ENCODE measurements at regions not wholly inside any gene's neighbourhood (a gene's known extent, or its start where the extent isn't known, plus 50 kb on each side); places are given as distances from the start of the nearest gene placed in this dataset.

- no peak for DNase-seq (ENCODE audit: low read depth, low spot score)
- intact Hi-C loops (cut with micrococcal nuclease; ENCODE audit: unreplicated experiment) (no loop called here), in situ Hi-C loops (cut with HindIII; ENCODE audit: low pct_unique_long_range_greater_than_20kb, low sequenced_read_pairs) (no loop called here)
- POLR2A ChIA-PET: no interaction called here
- H3K4me1 ChIP-seq (ENCODE audit: control insufficient read depth, insufficient read depth, low read length): no peaks in the 10 kb centered on the region
- TF ChIP-seq, protein P1, sequence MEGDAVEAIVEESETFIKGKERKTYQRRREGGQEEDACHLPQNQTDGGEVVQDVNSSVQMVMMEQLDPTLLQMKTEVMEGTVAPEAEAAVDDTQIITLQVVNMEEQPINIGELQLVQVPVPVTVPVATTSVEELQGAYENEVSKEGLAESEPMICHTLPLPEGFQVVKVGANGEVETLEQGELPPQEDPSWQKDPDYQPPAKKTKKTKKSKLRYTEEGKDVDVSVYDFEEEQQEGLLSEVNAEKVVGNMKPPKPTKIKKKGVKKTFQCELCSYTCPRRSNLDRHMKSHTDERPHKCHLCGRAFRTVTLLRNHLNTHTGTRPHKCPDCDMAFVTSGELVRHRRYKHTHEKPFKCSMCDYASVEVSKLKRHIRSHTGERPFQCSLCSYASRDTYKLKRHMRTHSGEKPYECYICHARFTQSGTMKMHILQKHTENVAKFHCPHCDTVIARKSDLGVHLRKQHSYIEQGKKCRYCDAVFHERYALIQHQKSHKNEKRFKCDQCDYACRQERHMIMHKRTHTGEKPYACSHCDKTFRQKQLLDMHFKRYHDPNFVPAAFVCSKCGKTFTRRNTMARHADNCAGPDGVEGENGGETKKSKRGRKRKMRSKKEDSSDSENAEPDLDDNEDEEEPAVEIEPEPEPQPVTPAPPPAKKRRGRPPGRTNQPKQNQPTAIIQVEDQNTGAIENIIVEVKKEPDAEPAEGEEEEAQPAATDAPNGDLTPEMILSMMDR (IDR thresholded peaks at IDR 0.05): no peak
- no peak for TF ChIP-seq TCF7L2 (IDR thresholded peaks at IDR 0.05; ENCODE audit: low read depth, low read length)
- no peak for TF ChIP-seq POLR2AphosphoS5 (IDR thresholded peaks at IDR 0.05; ENCODE audit: low read depth, low read length)
- TF ChIP-seq, protein P2, sequence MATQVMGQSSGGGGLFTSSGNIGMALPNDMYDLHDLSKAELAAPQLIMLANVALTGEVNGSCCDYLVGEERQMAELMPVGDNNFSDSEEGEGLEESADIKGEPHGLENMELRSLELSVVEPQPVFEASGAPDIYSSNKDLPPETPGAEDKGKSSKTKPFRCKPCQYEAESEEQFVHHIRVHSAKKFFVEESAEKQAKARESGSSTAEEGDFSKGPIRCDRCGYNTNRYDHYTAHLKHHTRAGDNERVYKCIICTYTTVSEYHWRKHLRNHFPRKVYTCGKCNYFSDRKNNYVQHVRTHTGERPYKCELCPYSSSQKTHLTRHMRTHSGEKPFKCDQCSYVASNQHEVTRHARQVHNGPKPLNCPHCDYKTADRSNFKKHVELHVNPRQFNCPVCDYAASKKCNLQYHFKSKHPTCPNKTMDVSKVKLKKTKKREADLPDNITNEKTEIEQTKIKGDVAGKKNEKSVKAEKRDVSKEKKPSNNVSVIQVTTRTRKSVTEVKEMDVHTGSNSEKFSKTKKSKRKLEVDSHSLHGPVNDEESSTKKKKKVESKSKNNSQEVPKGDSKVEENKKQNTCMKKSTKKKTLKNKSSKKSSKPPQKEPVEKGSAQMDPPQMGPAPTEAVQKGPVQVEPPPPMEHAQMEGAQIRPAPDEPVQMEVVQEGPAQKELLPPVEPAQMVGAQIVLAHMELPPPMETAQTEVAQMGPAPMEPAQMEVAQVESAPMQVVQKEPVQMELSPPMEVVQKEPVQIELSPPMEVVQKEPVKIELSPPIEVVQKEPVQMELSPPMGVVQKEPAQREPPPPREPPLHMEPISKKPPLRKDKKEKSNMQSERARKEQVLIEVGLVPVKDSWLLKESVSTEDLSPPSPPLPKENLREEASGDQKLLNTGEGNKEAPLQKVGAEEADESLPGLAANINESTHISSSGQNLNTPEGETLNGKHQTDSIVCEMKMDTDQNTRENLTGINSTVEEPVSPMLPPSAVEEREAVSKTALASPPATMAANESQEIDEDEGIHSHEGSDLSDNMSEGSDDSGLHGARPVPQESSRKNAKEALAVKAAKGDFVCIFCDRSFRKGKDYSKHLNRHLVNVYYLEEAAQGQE (IDR thresholded peaks at IDR 0.05; ENCODE audit: insufficient read depth in 1 of 2, low read depth in 2 of 2, low read length in 1 of 2): no peak
- H3K4me3 ChIP-seq (ENCODE audit: low read depth in 2 of 2, low read length in 2 of 2): no peak overlapping the region
- CTCF ChIA-PET: no interaction called here
- no peak overlapping the region for H3K27ac ChIP-seq (ENCODE audit: low read length)
- H3K27me3 ChIP-seq (ENCODE audit: control insufficient read depth, insufficient read depth, low read length): no peaks in the 10 kb centered on the region
- no peaks in the 10 kb centered on the region for H3K9me3 ChIP-seq (ENCODE audit: control insufficient read depth, insufficient read depth, low read depth, low read length)
- no peak for ATAC-seq
- BruUV-seq (replicated peaks): no TSS peak
- H3K36me3 ChIP-seq (ENCODE audit: control insufficient read depth, insufficient read depth, low read length): no peaks in the 10 kb centered on the region
Measured at GRCh38 chr10:28906011-28906411, 228.7 kb downstream of the BAMBI start.

DNA sequence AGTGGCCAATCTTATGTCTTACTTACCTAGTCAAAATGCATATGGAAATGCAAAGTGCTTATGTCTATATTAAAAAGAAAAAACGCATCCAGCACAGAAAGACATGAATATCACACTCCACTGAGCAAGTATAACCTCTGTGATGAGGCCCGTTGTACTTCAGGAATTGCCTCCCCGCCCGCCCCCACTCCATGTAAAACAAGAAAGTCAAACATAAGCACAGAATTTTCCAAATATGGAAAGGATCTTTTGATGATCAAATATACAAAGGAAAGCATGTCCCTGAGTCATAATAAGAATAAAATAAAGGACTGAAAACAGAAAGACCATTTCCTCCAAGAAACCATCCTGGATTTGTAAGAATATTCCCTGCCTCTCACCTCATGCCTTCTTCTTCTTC lies 229.1 kb downstream of the BAMBI start:
- no peak overlapping the region for H3K4me3 ChIP-seq (ENCODE audit: low read depth in 2 of 2, low read length in 2 of 2)
- TF ChIP-seq POLR2AphosphoS5 (IDR thresholded peaks at IDR 0.05; ENCODE audit: low read depth, low read length): no peak
- TF ChIP-seq, protein P1 (IDR thresholded peaks at IDR 0.05): no peak
- no peak for TF ChIP-seq TCF7L2 (IDR thresholded peaks at IDR 0.05; ENCODE audit: low read depth, low read length)
- TF ChIP-seq, protein P2 (IDR thresholded peaks at IDR 0.05; ENCODE audit: insufficient read depth in 1 of 2, low read depth in 2 of 2, low read length in 1 of 2): no peak
- TF ChIP-seq SIN3A (IDR thresholded peaks at IDR 0.05; ENCODE audit: borderline replicate concordance, insufficient read depth, low read depth, low read length): no peak
- ChIA-PET CTCF (no interaction called here), POLR2A (no interaction called here)
- ATAC-seq (no peak), DNase-seq (ENCODE audit: low read depth, low spot score) (no peak)
- no peaks in the 10 kb centered on the region for H3K27me3 ChIP-seq (ENCODE audit: control insufficient read depth, insufficient read depth, low read length)
- H3K9me3 ChIP-seq (ENCODE audit: control insufficient read depth, insufficient read depth, low read depth, low read length): no peaks in the 10 kb centered on the region
- H3K4me1 ChIP-seq (ENCODE audit: control insufficient read depth, insufficient read depth, low read length): no peaks in the 10 kb centered on the region
- no peaks in the 10 kb centered on the region for H3K36me3 ChIP-seq (ENCODE audit: control insufficient read depth, insufficient read depth, low read length)
- in situ Hi-C loops (cut with HindIII; ENCODE audit: low pct_unique_long_range_greater_than_20kb, low sequenced_read_pairs): no loop called here
- no peak overlapping the region for H3K27ac ChIP-seq (ENCODE audit: low read length)
- intact Hi-C loops (cut with micrococcal nuclease; ENCODE audit: unreplicated experiment): no loop called here
- BruUV-seq (replicated peaks): no TSS peak

All from Panc1 (cell line).